DND-41 (cell line): ENCODE measurements at regions not wholly inside any gene's neighbourhood (a gene's known extent, or its start where the extent isn't known, plus 50 kb on each side); places are given as distances from the start of the nearest gene placed in this dataset.

Experiments
- EZH2 ChIP-seq: IDR thresholded peaks from 3 replicates; pipeline ENCODE4 v1.6.1; 2012; ENCODE audit warnings: borderline replicate concordance, low read depth, mild to moderate bottlenecking, moderate library complexity, low read length, inconsistent platforms; ENCODE audit not compliant: severe bottlenecking
- TF ChIP-seq, protein P1 (sequence below): IDR thresholded peaks from 2 replicates; pipeline ENCODE4 v1.5.1; 2012; ENCODE audit warnings: borderline replicate concordance, low read length, moderate library complexity, mild to moderate bottlenecking; ENCODE audit not compliant: poor library complexity, severe bottlenecking; ENCODE audit errors: extremely low read depth

GRCh38 chr6:27812805-27813492 is 99.2 kb downstream of the OR2B2 start:
- TF ChIP-seq, protein P1, sequence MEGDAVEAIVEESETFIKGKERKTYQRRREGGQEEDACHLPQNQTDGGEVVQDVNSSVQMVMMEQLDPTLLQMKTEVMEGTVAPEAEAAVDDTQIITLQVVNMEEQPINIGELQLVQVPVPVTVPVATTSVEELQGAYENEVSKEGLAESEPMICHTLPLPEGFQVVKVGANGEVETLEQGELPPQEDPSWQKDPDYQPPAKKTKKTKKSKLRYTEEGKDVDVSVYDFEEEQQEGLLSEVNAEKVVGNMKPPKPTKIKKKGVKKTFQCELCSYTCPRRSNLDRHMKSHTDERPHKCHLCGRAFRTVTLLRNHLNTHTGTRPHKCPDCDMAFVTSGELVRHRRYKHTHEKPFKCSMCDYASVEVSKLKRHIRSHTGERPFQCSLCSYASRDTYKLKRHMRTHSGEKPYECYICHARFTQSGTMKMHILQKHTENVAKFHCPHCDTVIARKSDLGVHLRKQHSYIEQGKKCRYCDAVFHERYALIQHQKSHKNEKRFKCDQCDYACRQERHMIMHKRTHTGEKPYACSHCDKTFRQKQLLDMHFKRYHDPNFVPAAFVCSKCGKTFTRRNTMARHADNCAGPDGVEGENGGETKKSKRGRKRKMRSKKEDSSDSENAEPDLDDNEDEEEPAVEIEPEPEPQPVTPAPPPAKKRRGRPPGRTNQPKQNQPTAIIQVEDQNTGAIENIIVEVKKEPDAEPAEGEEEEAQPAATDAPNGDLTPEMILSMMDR: no peak
- TF ChIP-seq EZH2: no peak
